Muscle of leg (tissue), 3 donors: ENCODE measurements at regions not wholly inside any gene's neighbourhood (a gene's known extent, or its start where the extent isn't known, plus 50 kb on each side); places are given as distances from the start of the nearest gene placed in this dataset.
"Not testable (repeated sequence)": the region's sequence is repeated elsewhere in the genome, so short reads cannot be mapped to it uniquely, and the experiment has no call there.

Experiments
- DNase-seq: peaks from one replicate; pipeline ENCODE4 v3.0.0; 2013
- H3K27ac ChIP-seq: one replicate; pipeline ENCODE4 v1.5.1; 2013; ENCODE audit warnings: mild to moderate bottlenecking, low read length, control low read depth
- H3K27me3 ChIP-seq: one replicate; pipeline ENCODE4 v1.6.1; 2013; ENCODE audit warnings: low read length; ENCODE audit not compliant: control insufficient read depth, insufficient read depth
- H3K36me3 ChIP-seq: one replicate; pipeline ENCODE4 v1.6.1; 2013; ENCODE audit warnings: low read length; ENCODE audit not compliant: control insufficient read depth, insufficient read depth
- H3K4me1 ChIP-seq: one replicate; pipeline ENCODE4 v1.6.1; 2013; ENCODE audit warnings: low read length; ENCODE audit not compliant: control insufficient read depth, insufficient read depth
- H3K4me3 ChIP-seq: one replicate; pipeline ENCODE4 v1.5.1; 2013; ENCODE audit warnings: low read length, control low read depth
- H3K9me3 ChIP-seq: replicated peaks from 2 replicates; pipeline ENCODE4 v1.6.1; 2013; ENCODE audit warnings: low read depth, low read length; ENCODE audit not compliant: control insufficient read depth
- WGBS: methylation state at CpG from one replicate; pipeline ENCODE4 v1.1.5; 2013; ENCODE audit warnings: missing lambda C conversion rate; ENCODE audit not compliant: insufficient coverage; 5-methylcytosine and 5-hydroxymethylcytosine counted together

DNA sequence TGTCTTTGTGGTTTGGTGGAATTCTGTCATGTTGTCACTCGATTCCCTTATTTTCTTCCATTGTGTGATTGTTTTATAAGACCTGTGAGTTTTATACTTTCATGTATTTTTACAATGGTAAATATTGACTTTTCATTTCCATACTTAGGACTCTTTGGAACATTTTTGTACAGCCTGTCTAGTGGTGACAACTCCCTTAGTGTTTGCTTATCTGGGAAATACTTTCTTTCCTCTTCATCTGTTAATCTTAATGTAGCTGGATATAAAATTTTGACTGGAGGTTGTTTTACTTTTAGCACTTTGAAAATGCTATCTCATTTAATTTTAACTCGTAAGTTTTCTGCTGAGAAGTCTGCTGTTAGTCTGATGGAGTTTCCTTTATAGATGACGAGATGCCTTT lies 310.5 kb downstream of the NUF2 start:
- Histone ChIP-seq H3K4me1 (no peaks in the 10 kb centered on the region), H3K27ac (no peak overlapping the region), H3K27me3 (no peaks in the 10 kb centered on the region), H3K4me3 (no peak overlapping the region), H3K9me3 (peaks cover 14% of the 10 kb centered on the region), H3K36me3 (no peaks in the 10 kb centered on the region)
- no peak for DNase-seq
- no CpG with 5 or more reads among the region's 3 CpGs for WGBS

DNA sequence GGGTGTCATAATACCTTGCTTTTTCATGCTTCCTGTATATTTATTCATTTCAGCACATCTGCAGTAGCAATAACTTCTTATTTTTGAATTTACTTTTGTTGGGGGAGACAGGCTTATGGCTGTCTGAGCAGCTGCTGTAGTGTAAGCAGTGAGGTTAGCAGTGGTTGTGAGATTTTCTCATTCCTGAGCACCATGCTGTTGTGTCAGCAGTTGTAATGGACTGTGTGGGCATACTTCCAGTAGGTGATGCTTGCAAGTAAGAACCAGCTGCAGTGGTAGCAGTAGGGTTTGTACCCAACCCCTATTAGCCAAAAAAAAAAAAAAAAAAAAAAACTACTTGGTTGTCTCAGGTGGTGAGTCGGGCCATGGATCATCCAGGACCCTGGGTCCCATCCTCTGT lies 311.6 kb downstream of the NUF2 start:
- WGBS = no CpG with 5 or more reads among the region's 1 CpG
- no peaks in the 10 kb centered on the region for H3K4me1 ChIP-seq

DNA sequence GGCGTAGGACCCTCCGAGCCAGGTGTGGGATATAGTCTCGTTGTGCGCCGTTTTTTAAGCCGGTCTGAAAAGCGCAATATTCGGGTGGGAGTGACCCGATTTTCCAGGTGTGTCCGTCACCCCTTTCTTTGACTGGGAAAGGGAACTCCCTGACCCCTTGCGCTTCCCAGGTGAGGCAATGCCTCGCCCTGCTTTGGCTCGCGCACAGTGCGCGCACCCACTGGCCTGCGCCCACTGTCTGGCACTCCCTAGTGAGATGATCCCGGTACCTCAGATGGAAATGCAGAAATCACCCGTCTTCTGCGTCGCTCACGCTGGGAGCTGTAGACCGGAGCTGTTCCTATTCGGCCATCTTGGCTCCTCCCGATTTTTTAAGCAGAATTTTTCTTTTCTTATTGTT lies 323.9 kb downstream of the NUF2 start:
- not testable (repeated sequence) for H3K27me3 ChIP-seq, DNase-seq, H3K36me3 ChIP-seq, H3K27ac ChIP-seq, H3K9me3 ChIP-seq, H3K4me1 ChIP-seq, H3K4me3 ChIP-seq
- 100% methylated on average over 3 of the region's 25 CpGs for WGBS

More for the DNA sequence above, 311.6 kb downstream of the NUF2 start:
- H3K36me3 ChIP-seq = no peaks in the 10 kb centered on the region
- H3K27me3 ChIP-seq = no peaks in the 10 kb centered on the region
- no peak overlapping the region for H3K4me3 ChIP-seq
- H3K27ac ChIP-seq = no peak overlapping the region
- H3K9me3 ChIP-seq = peaks cover 14% of the 10 kb centered on the region
- no peak for DNase-seq

DNA sequence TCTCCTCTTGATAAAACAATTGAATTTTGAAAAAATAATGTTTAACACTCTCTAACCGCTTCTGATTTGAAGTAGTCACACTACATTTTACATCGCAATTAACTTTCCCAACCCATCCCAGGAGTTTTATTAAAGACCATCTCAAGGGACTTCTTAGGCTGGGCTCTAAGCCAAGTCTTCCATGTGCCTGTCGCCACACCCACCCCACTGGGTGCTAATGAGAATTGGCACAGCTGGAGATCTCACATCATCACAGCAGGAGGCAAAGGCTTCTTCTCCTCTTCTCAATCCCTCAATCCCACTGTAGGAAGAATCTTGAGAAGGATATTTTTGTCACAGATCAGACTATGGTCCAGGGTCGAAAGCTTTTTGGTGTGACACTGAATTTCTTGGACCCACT lies 328.9 kb downstream of the NUF2 start:
- Histone ChIP-seq H3K27ac (no peak overlapping the region), H3K9me3 (no peaks in the 10 kb centered on the region), H3K4me1 (no peaks in the 10 kb centered on the region), H3K4me3 (no peak overlapping the region), H3K27me3 (no peaks in the 10 kb centered on the region), H3K36me3 (no peaks in the 10 kb centered on the region)
- no peak for DNase-seq
- 75% methylated on average over 2 of the region's 4 CpGs for WGBS

DNA sequence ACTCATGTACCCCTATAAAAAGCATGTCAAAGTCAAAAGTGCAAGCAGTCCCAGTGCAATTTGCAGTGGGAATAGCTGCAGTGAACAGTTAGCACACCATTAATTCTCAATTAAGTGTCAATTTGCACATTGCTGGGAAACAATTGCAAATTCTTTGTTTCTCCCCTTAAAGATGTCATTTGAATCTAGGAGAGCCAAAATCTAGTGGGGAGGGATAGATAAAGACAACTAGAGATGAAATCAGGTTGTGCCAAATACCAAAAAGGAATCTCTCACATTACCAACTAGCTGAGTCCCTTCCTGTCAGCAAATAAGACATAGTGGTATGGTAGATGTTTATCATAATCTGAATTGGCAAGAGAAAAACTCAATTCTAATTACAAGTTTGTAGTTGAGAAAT lies 330.7 kb downstream of the NUF2 start:
- DNase-seq = no peak
- Histone ChIP-seq H3K4me1 (no peaks in the 10 kb centered on the region), H3K4me3 (no peak overlapping the region), H3K36me3 (no peaks in the 10 kb centered on the region), H3K27me3 (no peaks in the 10 kb centered on the region), H3K9me3 (no peaks in the 10 kb centered on the region), H3K27ac (no peak overlapping the region)

GRCh38 chr1:163655565-163655964 lies 333.8 kb downstream of the NUF2 start:
- Histone ChIP-seq H3K4me3 (no peak overlapping the region), H3K27me3 (no peaks in the 10 kb centered on the region), H3K36me3 (no peaks in the 10 kb centered on the region), H3K4me1 (no peaks in the 10 kb centered on the region), H3K9me3 (no peaks in the 10 kb centered on the region), H3K27ac (no peak overlapping the region)
- DNase-seq = no peak

- no peak overlapping the region for H3K27ac ChIP-seq
- DNase-seq = no peak
- H3K36me3 ChIP-seq = no peaks in the 10 kb centered on the region
- 50% methylated on average over 1 of the region's 4 CpGs for WGBS
- no peak overlapping the region for H3K4me3 ChIP-seq
- no peaks in the 10 kb centered on the region for H3K4me1 ChIP-seq
- H3K9me3 ChIP-seq = no peaks in the 10 kb centered on the region
- H3K27me3 ChIP-seq = no peaks in the 10 kb centered on the region
These were observed 334.5 kb downstream of the NUF2 start for GRCh38 chr1:163656095-163656759.

DNA sequence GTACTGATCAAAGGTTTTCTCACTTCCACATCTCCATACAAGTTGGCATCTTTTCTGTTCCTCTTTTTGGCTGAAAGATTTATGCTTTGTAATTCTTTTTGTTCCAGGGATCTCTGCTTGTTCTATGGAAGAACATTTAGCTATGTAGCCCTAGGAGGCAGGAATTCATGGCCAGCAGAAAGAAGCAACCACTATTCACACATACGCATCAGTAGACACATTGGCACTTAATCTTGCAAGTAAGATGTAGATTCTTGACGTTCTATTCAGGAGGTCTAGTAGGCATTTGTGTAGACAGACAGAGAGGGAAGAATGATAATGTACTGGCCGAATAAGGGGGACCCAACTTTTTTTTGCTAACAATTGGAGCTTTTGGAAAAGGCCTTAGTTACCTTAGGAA lies 336.0 kb downstream of the NUF2 start:
- H3K4me1 ChIP-seq = no peaks in the 10 kb centered on the region
- H3K36me3 ChIP-seq = no peaks in the 10 kb centered on the region
- no peak overlapping the region for H3K27ac ChIP-seq
- DNase-seq = no peak
- H3K9me3 ChIP-seq = no peaks in the 10 kb centered on the region
- H3K4me3 ChIP-seq = no peak overlapping the region
- 72% methylated on average over 2 of the region's 3 CpGs for WGBS
- no peaks in the 10 kb centered on the region for H3K27me3 ChIP-seq

GRCh38 chr1:163661391-163661790 lies 339.6 kb downstream of the NUF2 start:
- Histone ChIP-seq H3K4me3 (no peak overlapping the region), H3K27ac (no peak overlapping the region), H3K4me1 (no peaks in the 10 kb centered on the region), H3K36me3 (no peaks in the 10 kb centered on the region), H3K27me3 (no peaks in the 10 kb centered on the region), H3K9me3 (no peaks in the 10 kb centered on the region)
- no peak for DNase-seq
- no CpG with 5 or more reads among the region's 8 CpGs for WGBS

DNA sequence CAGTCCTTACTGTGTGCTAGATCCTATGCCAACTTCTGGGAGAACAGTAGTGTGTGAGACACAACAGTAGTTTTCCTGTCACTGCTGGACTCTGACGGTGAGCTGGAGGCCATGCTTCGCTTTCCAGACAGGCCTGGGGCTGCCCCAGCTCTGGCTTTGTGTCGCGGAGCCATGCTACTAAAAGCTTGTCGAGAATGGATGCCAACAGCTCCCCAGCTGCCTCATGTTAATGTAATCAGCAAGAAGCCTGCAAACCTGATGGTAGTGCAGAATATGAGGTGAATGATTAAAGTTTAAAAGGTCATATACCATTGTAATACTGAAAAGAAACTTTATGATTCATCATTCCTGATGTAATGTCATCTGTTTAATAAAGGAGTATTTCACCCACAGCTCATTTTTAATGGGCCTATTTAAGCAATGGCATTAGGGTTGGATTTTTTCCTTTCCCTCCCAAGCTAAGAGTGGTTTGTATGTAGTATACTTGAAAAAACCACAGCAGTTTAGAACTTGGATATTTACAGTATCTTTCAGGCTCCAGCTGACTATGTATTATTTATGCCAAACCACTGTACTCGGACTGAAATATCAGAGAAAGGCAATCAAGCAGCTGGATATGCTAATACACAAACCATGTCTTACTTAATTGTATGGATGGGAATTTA lies 343.0 kb downstream of the NUF2 start:
- Histone ChIP-seq H3K27ac (no peak overlapping the region), H3K4me3 (no peak overlapping the region), H3K4me1 (no peaks in the 10 kb centered on the region), H3K27me3 (no peaks in the 10 kb centered on the region), H3K36me3 (no peaks in the 10 kb centered on the region), H3K9me3 (no peaks in the 10 kb centered on the region)
- DNase-seq = peak; percentile 31
- 26% methylated on average over 2 of the region's 6 CpGs for WGBS

GRCh38 chr1:163668472-163668871 lies 346.7 kb downstream of the NUF2 start:
- no peak overlapping the region for H3K4me3 ChIP-seq
- H3K27me3 ChIP-seq = no peaks in the 10 kb centered on the region
- no peaks in the 10 kb centered on the region for H3K36me3 ChIP-seq
- H3K27ac ChIP-seq = no peak overlapping the region
- H3K4me1 ChIP-seq = peaks cover under 1% of the 10 kb centered on the region
- no peaks in the 10 kb centered on the region for H3K9me3 ChIP-seq
- DNase-seq = no peak
- WGBS = no CpG with 5 or more reads among the region's 2 CpGs
